T-helper 9 cell (primary cell): ENCODE measurements at regions not wholly inside any gene's neighbourhood (a gene's known extent, or its start where the extent isn't known, plus 50 kb on each side); places are given as distances from the start of the nearest gene placed in this dataset.

Experiments used
- DNase-seq: peaks from one replicate; pipeline ENCODE4 v3.0.0-alpha.2; 2020

- DNase-seq: no peak
These were observed 87.0 kb upstream of the CCNH start for GRCh38 chr5:87499478-87500410.
